ENCODE measurements at regions not wholly inside any gene's neighbourhood (a gene's known extent, or its start where the extent isn't known, plus 50 kb on each side); places are given as distances from the start of the nearest gene placed in this dataset.

DNA sequence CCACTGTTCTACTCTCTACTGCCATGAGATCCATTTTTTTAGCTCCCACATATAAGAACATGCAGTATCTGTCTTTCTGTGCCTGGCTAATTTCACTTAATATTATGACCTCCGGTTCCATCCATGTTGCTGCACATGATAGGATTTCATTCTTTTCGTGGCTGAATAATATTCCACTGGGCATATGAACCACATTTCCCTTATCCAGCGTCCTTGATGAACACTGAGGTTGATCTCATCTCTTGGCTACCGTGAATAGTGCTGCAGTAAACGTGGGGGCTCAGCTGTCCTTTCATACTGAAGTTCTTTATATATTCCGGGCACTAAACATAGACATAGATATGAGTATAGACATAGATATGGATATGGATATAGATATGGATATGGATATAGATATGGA, 109.3 kb upstream of the TNRC6C start:
- no peak for DNase-seq

DNA sequence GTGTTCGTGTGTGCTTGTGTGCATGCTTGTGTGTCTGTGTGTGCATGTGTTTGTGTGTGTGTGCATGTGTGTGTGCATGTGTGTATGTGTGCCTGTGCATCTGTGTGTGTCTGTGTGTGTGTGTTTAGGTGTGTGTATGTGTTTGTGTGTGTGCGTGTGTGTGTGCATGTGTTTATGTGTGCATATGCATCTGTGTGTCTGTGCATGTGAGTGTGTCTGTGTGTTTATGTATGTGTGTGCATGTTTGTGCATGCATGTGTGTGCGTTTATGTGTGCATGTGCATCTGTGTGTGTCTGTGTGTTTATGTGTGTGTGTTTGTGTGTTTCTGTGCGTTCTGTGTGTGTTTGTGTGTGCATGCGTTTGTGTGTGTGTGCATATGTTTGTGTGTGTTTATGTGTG, 106.6 kb upstream of the TNRC6C start:
- DNase-seq: no peak

DNA sequence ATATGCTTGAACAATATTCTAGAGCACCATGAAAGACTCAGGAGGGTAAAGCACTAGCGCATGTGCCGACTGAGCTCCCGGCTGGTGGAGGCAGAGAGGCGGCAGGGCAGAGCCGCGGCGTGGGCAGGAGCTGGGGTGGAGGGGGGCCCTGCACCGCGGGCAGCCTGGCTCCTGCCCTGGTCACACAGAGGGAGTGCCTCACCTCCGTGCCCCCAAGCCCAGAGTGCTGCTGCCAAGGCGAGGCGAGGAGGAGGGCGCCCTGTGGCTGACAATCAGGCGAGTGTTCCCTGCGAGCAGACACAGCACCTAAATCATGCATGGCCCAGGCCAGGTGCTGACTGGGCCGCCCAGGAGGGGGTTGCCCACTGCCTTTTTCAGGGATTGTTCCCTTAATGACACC, 105.8 kb upstream of the TNRC6C start:
- DNase-seq: no peak

DNA sequence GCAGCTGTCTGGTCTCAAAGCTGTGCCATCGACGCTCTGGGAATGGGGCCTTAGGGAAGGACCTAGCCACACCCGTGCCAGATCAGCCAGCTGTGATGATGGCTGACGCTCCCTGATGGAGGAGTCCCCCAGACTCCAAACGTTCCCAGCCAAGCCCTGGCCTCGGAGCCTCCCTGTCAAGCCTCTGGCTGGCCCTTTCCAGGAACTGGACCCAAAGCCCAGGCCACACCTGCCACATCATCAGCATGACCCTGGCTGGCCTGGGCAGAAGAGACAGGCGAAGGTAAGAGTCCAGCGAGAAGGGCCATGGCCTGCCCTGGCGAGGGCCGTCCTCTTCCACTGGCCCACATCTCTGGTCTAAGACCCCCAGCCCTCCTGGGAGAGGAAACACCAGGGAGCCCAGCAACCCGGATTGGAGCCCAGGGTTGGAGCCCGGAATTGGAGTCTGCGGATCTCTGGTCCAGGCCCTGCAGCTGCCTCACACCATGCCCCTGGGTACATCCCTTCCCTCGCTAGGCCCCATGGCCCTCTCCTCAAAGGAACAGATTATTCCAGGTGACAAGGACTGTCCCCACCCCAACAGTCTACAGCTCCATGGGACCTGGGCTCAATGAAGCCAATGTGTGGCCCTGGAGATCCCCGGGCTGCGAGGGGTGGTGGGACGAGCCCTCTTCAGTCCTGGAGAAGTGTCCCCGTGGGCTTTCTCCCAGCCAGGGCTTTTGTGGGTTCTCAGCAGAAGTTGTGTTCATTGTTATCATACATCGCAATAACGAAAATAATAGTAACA, 105.1 kb upstream of the TNRC6C start:
- no peak for DNase-seq

DNA sequence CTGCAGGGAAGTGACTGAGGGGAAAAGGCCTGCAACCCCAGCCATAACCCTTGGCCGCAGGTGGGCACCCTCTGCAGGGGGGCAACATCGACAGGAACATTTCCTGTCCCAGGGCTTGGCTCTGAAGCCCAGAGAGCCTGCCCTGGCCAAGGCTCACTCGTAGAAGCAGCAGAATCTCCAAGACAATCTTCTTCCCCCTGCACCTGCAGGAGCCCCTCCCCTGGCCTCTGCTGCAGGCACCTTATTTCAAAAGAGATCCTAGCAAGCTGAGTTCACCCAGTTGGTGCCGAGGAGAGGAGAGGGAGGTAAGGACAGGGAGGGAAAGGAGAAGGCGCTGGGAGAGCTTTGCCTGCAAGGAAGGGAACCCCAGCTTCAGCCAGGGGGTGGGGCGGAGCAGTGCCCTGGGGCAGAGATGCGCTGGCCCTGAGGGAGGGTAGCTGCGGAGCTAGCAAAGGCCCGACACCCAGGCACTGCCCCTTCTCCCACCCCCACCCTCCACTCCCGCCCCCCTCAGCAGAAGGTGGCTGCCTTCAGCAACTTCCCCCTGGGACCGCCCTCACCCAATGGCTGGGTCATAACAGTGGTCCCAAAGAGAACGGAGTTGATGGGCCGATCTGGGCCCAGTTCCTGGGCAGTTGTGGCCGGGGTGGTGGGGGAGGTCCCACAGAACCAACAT, 104.3 kb upstream of the TNRC6C start:
- no peak for DNase-seq

DNA sequence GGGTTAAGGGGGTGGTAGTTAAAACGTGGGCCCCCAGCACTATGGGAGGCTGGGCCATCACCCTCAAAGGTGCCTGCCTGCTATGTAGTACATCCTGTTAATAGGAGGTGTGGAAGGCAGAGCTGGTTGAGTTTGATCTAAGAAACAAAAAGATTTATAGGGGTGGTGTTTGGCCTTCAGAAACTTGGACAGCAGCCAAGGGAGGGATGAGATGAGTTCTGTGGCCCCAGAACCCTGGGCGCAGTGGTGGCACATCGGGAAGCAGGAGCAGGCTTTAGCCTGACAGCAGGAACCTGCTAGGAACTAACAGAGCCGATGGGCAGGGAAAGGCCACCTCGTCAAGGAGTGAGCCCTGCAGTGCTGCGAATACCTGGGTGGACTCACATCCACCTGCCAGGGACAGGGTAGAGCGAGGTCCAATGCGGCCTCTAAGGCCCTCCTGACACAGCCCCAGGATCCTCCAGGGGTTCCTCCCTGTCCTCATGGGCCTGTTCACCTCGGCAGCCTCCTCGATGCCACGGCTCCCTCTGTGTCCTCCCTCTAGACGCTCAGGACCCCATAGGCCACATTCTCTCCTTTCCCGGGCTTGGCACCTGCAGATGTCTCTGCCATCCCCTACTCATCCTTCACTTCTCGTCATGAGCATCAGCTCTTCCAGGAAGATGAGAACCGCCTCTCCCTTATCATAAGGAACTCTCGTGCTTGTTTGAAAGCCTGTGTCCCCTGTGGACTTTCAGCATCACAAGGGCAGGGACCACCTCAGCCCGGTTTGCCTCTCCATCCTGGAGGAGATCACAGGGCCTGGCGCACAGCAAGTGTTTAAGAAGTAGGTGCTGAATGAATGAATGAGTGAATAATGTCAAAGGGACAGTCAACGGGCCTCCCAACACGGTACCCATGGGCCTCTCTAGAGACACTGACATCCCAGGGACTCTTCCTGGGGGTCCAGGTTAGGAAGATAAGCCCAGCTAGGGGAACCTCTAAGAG, 103.5 kb upstream of the TNRC6C start:
- DNase-seq: no peak

DNA sequence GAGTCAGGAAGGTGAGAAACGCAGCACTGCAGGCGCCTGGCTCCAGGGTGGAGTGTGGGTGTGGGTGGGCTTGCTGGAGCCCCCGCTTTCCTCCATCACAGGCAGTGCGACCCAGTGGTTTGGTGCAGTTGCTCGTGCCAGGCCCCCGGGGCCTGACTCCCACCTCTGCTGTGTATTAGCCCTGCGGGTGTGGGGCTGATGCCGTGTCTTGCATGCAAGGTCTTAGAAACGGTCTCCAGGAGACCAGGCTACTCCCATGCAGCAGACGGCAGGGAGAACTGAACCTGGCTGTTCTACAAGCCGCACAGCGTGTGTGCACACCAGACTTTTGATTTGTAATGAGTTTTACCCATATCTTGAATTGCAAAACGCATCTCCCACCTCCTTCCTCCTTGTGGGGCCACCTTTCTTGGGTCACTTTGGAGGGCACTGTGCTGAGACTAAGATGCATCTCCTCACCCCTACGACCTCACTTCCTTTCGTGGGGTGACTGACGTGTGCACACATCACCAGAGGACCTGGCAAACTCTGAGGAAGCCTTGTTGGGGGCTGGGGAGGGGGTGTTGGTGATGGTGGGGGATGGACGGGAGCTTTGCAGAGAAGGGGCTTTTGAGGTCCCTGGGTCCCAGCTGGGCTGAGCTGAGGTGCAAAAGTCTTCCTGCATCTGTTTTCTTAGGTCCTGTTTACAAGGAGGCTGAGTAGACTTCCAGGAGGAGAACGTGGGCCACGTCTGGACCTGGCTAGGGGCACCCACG, 101.8 kb upstream of the TNRC6C start:
- DNase-seq: no peak

DNA sequence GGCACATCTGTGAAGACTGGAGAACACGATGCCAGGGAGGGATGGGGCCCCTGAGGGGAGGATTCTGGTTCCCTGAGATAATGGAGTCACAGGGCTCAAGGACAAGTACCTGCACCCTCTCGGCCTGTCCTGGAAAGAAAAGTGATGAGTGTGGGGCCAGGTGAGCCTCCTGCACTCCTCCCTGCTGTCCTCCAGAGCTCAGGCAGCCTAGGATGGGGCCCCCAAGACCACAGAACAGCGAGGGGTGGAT, 101.3 kb upstream of the TNRC6C start:
- DNase-seq: no peak

DNA sequence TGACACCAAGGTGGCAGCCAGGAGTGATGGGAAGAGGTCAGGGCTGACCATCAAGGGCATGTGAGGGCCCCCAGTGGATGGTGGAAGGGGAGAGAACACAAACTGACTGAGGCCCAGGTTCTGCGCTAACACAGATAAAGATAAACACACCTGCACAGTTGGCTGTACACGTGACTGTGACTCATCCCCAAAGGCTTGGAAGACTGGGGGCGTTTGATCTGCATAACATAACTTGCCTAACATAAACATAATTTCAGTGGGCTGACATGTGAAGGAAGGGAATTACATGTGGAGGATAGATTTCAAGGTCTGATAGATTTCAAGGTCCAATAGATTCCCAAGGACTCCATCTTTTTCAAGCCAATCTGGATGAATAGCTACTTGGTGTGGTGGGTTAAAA, 100.9 kb upstream of the TNRC6C start:
- DNase-seq: no peak

DNA sequence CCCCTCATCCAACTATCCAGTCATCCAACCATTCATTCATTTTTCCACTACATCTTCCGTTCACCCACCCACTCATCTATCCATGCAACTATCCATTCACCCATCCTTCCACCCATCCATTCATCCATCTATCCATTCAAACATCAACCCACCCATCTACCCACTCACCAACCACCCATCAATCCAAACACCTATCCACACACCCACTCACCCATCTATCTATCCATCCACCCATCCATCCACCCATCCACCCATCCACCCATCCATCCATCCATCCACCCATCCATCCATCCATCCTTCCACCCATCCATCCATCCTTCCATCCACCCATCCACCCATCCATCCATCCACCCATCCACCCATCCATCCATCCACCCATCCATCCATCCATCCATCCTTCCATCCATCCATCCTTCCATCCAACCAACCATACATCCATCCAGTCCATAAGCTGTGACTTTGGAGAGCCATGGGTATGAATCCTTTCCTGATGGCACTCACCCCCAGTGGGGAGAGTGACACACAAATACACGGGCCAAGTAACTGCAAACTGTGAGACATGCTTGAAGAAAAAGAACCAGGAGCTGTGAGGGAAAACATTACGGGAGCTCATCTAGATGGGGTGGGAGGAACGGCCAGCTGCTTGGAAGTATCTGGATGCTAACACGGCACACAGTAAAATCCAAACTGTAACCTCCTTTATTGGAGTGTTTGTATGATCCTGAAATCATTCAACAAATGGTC, 100.0 kb upstream of the TNRC6C start:
- no peak for DNase-seq

DNA sequence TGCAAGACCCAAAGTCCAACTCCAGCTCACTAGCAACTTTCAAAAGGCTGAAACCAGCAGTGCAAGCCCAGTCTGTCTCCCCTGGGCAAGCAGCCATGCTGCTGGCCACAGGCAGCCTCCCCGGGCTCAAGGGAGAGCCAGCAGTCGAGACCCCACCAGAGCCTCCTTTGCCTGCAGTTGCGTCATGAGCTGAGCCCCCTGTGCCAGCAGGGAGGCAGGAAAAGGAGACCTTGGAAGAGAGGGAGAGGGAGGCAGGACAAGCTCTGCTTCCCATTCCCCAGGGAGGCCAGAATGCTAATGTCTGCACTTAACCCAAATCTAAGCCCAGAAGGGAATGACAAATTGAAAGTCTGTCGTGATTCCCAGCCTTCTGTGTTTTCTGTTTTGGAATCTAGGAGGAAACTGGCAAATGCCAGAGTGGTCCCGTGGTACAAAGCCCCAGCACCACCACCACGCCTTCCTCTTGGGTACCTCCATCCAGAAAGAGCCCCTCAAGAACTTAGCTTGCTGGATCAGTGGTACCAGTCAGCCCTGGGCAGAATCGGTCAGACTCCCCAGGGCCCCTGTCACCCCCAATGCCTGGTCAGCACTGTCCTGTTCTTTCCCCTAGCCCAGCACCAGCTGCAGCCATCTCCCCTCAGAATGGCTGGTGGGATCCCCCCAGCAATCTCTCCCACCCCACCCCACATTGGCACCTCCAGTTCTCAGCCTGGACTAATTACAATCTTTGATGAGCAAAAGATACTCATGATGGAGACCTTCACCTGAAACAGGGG, 99.3 kb upstream of the TNRC6C start:
- no peak for DNase-seq

DNA sequence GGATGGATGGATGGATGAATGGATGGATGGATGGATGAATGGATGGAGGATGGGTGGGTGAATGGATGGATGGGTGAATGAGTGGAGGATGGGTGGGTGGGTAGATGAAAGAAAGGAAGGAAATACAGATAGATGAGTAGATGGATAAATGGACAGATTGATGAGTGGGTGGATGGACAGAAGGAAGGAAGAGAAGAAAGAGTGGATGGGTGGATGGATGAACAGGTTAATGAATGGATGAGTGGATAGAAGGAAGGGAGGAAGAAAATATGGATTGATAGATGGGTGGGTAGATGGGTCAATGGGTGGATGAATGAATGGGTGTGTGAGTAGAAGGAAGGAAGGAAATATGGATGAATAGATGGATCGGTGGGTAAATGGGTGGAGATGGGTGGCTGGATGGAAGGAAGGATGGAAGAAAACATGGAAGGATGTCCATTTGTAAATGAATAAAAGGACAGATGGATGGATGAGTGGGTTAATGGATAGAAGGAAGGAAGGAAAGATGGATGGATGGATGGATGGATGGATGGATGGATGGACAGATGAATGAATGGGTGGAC, 97.3 kb upstream of the TNRC6C start:
- no peak for DNase-seq

DNA sequence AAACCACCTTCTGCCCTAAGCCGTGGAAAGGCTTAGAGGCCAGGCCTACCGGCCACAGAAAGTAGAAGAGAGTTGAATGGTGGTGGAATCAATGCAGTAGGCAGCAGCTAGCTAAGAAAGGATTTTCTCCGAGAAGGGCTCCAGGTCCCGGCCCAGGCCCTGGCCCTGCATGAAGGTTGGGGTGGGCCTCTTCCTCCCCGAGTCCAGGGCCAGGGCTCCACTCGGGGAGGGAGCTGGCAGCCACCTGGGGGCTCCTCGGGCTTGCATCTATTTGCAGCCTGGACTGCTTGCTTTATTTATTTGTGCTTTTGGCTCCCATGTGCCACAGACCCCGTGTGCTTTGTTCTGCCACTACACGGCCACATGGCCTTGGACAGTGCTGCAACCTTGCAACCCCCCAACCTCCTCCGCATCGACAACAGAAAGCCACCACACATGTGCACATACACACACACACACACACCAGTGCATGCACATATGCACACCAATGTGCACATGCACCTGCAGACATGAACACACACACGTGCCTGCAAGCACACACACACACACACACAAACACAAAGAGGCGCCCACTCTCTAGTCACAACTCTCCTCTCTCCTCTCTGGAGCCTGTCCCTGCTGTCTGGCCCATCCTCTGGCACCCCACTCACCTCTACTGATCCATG, 96.4 kb upstream of the TNRC6C start:
- no peak for DNase-seq

DNA sequence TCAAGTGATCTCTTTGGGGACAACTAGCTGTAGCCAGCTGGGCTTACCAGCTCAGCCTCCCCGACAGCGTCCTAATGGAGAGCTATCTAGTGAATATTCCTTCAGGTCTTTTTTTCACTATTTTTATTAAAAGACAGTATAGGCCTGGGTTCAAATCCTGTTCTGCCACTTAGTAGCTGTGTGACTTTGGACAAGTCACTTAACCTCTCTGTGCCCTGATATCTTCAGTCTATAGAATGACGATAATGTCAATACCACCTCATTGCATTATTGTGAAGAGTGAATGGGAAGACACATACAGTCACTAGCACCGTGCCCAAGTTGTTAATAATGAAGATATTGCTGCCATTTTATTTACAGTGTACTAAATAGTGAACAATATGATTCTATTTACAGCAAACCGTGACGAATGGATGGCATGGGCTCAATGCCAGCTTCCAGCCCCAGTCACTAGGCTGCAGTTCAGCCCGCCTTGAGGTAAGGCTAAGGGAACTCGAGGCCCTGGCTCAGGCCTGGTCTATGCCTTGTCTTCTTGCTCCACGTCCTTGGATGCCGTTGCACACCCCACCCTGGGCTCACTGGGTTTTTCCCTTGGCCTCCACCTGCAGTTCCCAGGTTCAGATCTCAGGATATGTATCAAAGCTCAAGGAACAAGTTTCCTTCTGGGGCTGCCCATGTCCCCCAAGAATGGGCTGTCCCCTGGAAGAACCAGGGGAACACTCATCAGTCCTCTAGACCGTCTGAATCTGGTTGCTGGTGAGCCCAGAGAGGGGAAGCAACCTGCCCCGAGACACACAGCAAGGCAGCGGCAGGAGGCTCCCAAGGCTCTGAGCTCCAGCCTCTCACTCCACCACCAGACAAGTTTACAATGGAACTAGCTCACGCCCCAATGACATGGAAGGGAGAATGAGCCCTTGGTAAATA, 95.4 kb upstream of the TNRC6C start:
- DNase-seq: no peak

DNA sequence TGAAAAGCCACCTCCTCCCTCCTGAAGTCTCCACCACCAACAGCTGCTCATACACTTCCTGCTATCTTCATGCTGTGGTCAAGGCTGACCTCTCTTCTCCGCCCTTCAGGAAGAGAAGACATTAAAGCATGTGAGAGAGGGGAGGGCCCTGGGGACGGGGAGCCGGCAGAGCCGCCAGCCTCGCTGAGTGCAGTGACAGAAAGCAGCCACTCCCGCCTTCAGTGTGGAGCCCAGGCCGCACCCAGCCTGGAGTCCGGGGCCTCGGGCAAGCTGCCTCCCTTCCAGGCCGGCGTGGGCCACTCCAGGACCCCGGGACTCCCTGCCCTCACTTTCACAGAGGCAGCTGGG, 94.7 kb upstream of the TNRC6C start:
- DNase-seq: no peak

DNA sequence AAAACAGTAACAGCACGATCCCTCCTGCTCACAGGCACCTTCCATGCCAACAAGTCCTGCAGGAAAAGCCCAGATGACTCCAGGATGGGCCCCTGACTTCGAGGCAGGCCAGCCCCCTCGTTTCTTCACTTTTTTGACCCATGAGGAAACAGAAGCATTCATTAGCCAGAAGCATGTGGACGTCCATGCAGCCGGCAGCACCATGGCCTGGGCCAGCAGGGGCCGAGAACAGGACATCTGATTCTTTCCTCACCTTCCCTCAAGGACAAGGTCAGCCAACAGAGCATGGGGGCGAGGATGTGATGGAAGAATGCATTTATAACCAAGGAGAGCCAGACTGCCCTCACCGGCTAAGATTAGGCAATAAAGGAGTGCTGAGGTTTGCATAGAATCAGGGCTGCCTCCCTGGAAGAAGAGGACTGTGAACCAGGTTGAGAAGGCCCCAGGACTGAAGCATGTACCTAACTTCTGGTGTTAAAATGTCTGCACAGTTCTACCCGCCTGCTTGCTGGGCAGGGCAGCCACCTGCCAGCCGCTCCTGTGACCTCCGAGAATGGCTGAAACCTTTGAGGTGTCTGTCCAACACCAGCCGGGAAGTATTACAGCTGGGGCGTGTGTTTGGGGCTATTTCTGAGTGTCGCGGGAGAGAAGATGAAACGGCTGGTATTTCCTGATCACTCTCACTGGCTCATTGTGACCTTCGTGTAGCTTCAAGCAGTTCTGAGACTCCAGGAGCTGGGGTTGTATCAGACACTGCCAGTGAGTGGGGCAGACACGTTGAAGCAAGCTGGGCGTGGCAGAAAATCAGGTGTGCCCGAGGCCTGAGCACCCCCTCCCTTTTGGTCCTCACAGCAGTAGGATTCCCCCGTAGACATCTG, 94.0 kb upstream of the TNRC6C start:
- no peak for DNase-seq

DNA sequence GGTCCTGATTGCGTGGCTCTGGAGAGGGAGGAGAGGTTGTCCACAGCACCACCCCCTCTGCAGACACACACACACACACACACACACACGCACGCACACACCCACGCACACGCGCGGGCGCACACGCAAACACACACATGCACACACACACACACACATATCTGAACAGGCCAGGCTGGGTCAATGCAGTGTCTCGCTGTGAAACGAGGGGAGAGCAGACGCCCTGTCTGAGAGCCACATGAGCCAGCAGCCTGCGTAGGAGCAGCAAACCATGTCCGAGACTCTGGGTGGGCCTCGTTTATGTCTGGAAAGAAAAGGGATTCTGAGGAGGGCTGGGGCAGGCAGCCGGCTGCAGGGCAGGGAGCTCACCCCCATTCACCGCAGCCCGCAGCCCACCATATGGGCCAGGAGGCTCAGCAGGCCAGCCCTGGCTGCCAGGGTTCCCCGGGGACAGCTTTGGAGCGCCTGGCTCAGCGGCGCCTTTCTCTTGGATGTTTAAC, 93.3 kb upstream of the TNRC6C start:
- DNase-seq: no peak

DNA sequence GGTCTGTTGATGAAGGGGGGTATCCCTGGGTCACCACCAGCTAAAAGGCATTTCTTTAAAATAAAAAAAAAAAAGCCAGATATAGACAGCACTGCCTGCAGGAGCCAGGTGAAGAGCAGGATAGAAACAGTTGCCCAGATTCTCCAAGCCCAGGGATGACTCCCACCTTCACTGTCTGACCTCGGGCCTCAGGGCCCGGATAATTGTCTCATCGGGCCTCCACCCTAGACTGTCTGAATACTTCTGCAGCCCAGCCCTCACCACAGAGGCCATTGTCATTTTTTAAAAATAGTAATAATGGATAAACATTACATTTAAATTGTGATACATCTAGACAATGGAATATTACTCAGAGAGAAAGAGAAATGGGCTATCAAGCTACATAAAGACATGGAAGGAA, 92.8 kb upstream of the TNRC6C start:
- no peak for DNase-seq
